ENCODE measurements at regions not wholly inside any gene's neighbourhood (a gene's known extent, or its start where the extent isn't known, plus 50 kb on each side); places are given as distances from the start of the nearest gene placed in this dataset.
A peak's percentile ranks its signal among the peaks of the same experiment; 100 is the strongest.

DNA sequence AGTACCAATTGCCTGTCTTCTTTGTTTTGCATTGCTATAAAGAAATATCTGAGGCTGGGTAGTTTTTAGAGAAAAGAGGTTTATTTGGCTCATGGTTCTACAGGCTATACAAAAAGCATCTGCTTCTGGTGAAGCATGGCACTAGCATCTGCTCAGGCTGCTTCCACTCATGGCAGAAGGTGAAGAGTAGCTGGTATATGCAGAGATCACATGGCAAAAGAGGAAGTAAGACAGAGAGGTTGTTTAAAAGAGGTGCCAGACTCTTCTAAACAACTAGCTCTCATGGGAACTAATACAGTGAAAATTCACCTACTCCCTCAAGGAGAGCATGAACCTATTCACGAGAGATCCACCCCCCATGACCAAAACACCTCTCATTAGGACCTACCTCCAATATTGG is 56.7 kb upstream of the GUCA2B start:
- DNase-seq, result no peak

DNA sequence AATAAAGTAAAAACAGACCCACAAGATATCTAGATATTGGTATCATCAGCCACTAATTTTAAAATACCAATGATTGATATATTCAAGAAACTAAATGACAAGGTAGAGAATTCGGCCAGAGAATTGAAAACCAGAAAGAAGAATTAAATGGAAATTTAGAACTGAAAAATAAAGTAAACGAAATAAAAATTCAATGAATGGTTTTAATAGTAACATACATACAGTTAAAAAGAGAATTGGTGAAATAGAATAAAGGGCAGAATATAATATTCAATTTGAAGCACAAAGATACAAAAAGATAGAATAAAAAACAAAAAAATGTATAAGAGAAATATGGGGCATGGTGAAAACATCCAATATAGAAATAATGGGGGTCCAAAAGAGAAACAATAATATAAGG is 64.0 kb upstream of the GUCA2B start:
- DNase-seq, result no peak

DNA sequence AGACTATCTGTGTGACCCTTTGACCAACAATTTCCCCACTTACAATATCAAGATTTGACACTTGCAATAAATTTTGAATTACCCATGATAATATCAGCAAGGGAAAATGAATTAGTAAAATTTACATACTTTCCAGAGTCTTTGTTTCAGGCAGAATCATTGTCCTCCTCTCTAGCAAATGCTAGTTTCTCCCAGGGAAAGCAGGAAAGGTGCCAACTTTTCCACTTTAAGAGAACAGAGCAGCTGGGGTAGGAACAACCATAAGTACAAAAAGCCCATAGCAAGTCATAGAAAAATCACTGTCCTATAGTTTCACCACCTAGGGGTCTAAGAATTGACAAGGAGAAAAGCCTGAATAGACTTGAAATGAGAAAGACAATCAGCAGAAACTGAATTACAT is 67.1 kb upstream of the GUCA2B start:
- DNase-seq, result no peak

DNA sequence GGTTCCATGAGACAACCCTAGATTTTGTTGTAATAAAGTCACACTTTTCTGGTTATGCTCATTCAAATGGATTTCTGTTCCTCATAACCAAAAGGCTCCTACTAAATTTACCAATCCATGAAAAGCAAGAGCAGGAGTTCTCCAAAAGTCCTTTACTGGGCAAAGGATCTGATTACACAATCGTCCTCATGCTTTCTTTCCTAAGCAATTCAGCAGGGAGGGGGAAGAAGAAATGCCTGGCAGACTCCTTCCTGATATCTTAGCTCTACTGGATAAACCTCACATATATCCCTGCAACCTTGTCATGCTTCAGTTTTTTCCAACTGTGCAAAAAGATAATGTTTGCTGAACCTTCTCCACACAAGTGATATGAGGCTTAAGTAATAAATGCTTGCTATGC is 67.6 kb upstream of the GUCA2B start:
- no peak for DNase-seq

DNA sequence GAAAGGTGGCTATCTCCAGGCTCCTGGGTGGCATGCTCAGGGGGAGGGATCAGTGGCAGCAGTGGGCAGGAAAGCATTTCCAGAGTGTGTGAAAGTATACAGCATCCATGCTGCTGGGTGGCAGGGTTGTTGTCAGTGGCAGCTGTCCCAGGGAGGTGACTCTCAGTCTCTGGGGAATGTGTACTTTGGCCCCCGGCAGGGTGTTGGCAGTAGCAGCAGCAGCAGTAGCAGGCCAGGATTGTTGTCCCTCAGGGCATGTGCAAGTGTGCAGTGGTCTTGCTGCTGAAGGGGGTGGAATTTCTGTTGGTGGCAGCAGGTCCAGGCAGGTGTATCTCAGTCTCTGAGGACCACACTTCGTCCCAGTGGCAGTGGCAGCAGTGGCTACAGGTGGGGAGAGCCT is 71.7 kb upstream of the GUCA2B start:
- DNase-seq, result no peak

DNA sequence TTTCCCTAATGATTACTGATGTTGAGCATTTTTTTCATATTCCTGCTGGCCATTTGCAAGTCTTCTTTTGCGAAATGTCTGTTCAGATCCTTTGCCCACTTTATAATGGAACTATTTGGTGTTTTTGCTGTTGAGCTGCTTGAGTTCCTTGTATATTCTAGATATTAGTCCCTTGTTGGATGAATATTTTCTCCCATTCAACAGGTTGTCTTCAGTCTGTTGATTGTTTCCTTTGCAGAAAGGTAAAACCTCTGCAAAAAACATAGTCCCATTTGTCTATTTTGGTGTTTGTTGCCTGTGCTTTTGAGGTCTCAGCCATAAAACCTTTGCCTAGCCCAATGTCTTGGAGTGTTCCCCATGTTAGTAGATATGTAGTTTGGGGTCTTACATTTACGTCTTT is 78.0 kb upstream of the GUCA2B start:
- no peak for DNase-seq

DNA sequence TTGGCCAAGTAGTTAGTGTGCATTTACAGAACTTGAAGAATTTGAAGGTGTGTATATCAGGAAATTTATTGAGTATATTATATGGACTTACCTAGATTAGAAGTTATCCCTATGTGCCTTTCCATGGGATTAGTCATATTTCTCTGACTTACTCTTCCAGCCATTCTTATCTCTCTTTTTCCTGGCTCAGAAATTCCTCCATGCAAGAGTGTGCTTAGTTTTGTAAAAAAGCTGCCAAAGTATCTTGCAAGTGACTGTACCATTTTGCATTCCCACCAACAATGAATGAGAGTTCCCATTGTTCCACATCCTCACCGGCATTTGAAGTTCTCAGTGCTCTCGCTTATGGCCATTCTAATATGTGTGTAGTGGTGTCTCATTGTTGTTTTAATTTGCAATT is 82.2 kb upstream of the GUCA2B start:
- no peak for DNase-seq

DNA sequence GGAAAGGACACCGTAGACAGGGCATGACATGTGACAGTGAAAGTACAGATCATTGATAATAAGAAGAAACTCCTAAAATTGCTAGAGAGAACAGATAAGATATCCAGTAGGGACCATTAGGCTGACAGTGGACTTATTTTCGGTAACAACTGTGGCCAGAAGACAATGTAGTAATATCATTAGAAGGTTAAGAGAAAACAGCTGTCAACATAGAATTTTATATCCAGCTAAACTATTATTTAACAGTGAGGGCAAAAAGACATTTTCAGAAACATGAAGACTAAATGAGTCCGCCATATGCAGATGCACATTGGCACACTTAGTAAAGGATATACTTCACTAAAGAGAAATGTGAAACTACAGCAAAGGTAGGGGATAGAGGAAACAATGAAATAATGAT is 95.4 kb upstream of the GUCA2B start:
- DNase-seq, result no peak

DNA sequence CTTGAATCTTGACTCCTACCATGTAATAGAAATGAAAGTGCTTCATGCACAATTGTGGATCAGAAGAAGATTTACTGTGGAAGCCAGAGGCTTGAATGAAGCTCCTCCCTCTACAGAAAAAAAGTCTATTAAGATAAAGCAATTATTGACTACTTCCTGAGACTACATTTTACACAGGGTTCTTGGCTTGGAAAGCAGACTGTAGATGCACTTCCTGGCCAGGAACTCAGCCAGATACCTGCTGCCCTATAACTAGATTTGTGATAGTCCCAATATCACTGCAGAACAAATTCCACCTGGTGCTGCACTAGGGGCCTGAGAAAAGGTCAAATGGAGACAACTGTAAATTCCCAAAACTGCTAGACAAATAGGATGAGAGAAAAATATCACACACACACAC is 96.8 kb upstream of the GUCA2B start:
- DNase-seq, result no peak

DNA sequence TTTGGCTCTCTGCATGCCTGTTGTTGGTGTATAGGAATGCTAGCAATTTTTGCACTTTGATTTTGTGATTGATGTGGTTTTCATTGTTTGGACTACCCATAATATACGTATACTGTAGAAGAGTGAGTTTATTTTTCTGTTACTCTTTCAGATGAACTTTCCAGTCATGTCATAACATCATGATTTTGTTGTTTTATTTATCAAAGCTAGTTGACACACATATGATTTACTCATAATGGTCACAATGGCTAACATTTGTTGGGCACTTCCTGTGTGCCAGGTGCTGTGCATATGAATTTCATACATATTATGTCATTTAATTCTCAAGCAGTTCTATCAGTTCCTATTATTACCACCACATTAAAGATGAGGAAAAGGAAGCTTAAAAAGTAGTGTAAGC is 98.1 kb upstream of the GUCA2B start:
- no peak for DNase-seq

DNA sequence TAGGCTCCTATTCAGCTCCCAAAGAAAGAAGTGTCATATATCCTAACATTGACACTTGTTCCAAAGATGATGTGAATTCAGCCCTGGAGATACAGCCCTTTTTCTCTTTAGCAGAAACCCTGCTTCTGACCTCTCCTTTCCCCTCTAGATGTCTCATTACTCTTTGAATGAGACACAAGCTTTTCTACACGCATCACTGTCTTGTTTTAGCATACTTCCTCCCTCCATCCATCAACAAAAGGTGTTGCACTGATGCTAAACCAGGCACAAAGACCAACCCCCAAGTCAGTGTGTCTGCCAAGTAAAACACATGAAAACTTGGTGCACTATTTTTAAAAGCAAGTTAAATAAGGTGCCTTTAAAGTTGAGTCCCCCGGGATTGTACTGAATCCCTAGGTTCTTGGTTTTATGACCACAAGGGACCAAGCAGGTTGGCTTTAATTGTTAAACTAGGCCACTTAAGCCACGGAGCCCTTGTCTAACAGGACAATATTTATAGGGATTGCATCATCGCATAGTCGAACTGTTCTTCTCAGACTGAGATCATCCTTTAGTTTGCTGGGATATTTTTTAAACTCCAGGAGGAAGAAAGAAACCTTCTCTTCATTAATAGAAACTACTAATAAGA is 101.0 kb upstream of the GUCA2B start:
- no peak for DNase-seq

DNA sequence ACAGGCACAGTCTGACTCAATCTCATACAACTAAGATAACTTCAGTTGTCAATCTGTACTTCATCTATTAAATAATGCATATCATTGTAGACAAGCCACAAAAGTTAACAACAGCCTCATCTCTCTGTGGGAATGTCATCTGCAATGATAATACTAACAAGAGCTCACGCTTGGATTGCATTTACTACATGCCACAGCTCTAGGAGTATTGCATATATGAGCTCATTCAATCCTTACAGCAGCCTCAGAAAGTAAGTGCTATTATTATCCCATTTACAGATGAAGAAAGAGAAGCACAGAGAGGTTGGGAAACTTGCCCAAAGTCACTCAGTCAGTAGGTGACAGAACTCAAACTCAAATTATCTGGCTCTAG is 105.7 kb upstream of the GUCA2B start:
- no peak for DNase-seq

DNA sequence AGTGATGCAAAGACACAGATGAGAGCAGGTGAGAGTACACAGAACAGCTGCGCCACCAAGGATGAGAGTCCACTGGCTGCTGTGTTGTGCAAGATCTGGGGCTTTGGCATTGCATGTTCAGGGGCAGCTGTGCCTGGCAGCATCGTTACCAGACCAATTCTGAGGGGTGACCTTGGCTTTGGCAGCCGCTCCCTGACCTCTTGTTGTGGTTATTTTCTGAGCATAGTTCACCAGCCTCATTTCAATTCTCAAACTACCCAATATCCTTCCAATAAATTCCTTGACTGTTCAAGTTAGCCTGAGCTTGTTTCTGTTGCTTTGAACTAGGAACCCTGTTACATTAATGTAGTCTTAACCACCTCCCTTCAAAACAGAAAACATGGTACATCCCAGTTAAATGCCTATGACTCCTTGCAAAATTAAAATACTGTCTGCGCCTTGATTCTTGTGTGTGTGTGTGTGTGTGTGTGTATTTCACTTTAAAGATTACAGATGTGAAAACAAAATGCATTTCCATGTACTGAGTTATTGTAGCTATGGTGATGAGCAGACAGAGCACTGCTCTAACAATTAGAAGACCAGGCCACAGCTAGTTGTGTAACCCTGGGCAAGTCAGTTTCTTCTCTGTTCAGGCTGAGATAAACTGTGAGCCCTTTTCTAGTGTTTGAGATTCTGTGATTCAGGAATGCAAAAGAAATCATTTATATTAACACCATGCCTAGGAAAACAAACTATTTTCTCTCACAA is 106.3 kb upstream of the GUCA2B start:
- DNase-seq, result no peak

DNA sequence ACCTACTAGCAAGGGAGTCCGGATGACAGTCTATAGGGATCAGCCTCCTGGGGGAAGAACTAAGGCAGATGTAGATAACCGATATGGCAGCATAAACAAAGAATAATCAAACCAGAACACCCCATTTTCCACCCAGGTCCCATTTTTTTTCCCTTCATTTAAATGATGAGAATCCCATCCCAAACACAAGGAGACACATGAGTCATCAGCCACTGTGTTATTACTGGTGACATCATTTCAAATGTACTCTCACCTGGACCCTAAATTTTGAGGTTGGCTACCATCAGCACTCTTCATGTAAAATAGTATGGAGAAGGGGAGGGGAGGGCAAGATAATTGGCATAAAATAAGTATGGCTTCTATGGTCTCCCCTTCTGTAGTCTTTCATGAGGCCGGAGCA is 108.9 kb upstream of the GUCA2B start:
- no peak for DNase-seq

DNA sequence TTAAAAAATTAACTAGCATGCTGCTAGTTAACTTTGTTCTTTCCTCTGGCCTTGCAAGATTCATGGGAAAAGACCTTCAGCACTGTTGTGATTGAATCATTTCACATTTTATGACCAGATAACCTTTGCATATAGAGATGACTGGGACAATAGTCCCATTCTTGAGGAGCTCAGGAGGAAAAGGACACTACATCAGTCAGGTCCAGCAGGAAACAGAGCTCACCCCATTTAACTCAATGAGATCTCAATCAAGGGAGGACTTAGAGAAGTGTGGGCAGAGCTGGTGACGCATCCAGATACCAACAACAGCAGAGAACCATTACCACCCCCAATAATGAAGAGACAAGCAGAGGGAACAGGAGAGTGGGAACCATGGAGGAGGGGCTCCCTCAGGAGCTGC is 109.4 kb upstream of the GUCA2B start:
- no peak for DNase-seq

DNA sequence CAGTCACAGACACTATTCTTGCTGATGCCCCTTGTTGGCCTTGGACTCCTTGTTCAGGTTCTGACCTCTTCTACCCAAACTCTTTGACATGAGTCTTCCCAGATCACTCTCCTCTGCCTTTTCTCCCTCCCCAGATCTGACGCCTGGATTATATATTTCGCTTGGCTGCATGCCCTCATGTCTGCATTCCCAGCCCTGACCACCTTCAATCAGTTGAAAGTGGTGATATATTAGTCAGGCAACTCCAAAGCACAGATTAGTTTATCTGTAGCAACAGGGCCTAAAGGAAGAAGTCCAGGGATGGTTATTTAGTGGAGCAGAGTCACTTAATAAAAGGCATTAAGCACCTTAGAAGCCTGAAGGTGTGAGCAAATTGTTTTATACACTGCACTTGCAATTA is 110.0 kb upstream of the GUCA2B start:
- no peak for DNase-seq

DNA sequence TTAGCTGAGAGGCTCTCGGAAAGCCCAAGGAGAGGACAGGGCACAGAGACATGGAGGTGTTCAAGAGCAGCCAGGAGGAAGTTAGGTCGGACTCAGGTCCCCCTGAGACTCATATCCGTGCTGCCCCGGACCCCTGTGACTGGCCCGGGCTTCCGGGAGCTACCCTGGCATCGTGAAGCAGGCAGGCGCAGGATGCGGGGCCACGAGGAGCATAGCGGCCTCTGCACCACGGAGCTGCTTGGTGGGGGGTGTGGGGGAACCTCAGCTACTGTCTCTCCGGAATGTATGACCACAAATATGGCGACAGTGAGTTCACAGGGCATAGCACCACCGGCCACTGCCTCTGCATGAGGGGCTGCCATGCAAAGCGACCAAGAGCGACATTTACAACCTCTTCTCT is 112.2 kb upstream of the GUCA2B start:
- no peak for DNase-seq

DNA sequence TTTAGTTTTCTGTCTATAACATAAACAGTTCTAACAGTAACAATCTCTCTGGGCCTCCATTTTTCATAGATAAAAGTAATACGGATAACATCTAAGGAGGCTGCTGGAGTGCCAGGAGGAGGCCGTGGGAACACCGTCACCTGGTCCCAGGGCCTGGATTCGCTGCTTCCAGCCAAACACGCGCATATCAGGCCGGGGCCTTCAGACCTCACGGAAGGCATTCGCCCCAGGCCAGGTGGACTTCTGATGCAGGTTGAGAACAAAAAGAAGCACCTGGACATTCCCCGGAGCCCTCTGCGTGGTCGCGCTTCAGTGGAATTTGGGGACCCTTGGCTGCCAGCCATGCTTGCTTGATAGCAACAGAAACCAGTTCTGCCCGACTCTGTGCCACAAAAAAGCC is 113.1 kb upstream of the GUCA2B start:
- no peak for DNase-seq

DNA sequence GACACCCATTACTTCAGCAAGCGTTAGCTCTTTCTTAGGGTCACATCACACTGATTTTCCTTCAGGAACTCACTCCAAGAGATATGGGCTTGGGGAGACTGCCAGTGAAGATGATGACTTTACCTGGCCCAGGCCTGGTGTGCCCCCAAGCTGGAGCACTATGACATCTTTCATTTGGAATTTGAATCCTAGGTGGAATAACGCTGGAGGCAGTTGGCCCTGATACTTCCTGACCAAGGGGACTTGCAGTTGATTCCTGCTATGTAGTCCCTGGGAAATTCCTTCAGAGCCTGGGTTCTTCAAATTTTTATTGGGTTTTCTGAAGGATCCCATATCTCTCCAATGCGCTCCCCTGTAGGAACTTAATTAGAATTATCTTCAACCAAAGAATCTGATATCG is 114.9 kb upstream of the GUCA2B start:
- DNase-seq, result no peak

DNA sequence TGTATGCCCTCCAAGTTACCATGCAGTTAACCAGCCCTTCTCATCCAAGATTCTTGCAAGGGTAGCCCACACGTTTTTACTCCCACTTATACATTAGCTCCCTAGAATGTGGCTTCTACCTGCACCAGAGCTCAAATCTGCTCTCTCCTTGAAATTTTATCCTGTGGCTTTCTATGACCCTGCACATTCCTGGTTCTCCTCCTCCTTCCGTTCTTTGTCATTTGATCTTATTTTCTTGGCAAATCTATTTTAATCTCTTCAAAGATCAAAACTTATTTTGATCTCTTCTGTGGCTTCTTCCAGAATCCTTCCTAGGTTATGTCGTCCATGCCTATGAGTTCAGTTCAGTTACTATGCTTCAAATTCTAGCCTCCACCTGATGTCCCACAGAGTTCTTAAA is 115.6 kb upstream of the GUCA2B start:
- DNase-seq, result no peak

DNA sequence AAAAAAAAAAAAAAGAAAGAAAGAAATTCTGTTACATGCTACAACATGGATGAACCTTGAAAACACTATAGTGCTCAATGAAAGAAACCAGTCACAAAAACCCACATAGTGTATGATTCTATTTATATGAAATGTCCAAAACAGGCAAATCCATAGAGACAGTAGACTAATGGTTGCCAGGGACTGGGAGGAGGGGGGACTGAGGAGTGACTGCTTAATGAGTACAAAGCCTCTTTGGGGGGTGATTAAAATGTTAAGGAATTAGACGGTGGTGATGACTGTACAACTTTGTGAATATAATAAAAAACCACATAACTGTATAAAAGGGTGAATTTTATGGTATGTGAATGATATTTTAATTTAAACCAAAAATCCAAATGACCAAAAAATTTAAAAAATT is 116.0 kb upstream of the GUCA2B start:
- no peak for DNase-seq

DNA sequence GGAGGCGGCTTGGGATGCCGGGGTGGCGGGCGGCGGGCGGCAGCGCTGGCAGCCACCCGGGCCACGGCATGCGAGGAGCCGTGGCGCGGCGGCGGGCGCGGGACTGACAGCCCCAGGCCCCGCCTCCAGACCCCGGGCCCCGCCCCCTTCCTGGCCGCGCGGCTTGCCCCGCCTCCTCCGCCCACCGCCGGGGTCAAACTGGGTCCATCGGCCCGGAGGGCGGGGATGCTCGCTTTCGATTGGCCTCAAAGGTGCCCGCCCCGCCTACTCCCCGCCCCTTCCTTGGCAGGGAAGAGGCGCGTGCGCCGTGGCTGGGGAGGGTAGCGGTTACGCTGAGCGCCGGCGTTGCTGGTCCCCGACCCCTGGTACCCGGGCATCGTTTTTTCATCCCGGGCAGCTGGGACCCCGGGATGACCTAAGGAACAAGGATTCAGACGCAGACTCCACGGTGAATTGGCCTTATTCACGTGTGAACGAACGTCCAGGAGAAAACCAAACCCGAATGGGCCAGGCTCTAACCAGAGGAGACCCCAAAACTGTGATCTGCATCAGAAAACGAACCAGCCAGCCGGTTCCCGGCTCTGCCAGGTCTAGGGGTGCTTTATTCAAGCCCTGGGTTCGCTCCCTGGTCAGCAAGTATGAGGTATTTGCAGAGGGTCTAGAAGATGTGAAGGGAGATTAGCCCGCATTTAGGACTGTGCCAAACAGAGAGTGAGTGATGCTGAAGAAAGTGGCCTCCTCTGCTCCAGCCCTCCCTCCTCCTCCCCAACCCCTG is 117.2 kb upstream of the GUCA2B start:
- peak; percentile 96 for DNase-seq

DNA sequence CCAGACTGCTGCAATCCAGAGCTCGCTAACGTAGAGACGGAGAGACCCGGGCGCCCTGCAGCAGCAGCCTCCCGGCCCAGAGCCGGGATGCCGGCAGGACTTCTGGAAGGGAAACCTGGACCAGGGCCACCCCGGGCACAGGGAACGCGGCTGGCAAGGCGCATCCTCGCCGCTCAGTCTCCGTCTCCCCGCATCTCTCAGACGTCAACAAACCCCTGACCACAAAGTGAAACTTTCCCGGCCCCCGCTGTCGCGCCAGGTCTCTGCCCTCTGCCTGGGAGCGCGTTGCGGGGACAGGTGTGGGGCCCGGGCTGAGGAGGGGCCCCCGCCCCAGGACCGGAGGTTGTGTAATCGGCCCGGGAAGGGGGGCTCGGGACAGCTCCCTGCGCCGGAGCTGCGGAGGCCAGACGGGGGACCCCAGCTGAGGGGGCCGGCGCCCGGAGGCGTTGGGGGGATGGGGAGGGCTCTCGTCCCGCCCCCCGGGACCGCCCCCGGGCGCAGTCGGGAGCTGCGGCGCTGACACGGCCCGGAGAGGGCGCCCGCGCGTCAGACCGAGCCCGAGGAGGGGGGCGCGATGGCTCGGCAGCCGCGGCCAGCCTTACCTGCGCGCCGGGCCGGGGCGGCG is 116.6 kb upstream of the HIVEP3 start:
- DNase-seq, result peak; percentile 85

DNA sequence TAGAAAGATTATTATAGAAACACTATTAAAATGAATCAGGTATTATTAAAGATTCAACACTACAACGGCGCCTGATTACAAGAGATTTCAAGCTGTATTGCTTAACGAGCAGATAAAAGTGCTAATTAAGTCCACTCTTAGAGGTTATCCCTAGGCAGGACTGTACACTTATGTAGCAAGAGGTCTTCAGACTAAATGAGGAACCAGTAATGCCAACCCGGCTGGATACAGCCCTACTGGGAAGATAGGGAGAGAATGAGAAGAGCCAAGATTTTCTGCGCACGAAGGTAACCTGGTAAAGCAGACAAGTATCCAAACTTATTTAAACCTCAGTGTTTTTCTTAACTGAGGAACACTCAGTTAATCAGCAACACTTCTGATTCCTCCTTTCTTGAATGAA is 115.7 kb upstream of the HIVEP3 start:
- no peak for DNase-seq
